EH (cell line): ENCODE measurements at regions not wholly inside any gene's neighbourhood (a gene's known extent, or its start where the extent isn't known, plus 50 kb on each side); places are given as distances from the start of the nearest gene placed in this dataset.

ENCODE experiments used
- DNase-seq: peaks from one replicate; pipeline ENCODE4 v3.0.0-alpha.2; 2015; ENCODE audit warnings: low read depth

DNA sequence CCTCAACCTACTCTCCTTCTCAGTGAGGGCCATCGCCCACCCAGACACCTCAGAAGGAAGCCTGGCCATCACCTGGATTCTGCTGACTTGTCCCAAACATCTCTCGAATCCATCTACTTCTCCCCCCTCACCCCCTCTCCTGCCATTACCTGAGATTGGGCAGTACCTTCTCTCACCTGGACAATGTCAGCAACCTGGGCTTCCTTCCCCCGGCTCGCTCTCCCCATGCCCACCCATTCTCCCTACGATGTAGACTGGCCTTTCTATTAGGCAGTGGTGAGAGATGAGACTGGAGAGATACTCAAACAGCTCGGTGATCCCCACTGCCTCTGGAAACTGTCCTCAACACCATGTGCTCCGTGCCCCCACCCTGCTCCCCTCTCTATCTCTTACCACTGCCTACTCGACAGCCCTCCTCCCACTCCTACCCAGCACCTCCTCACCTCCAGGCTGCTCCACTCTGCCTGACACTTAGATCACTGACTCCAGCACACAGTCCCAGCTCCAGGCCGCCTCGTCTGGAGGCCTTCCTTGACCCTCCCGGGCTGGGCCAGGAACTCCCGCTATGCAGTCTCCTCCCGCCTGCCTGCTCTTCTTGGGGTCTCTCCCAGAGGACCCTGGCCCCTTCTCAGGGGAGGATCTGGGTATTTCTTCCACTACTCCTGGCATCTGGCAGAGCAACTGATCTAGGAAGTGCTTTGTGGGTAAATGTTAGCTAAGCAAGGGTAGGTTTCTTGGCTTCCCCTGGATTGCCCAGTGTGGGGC lies 235.8 kb upstream of the NLRP1 start:
- DNase-seq: no peak

DNA sequence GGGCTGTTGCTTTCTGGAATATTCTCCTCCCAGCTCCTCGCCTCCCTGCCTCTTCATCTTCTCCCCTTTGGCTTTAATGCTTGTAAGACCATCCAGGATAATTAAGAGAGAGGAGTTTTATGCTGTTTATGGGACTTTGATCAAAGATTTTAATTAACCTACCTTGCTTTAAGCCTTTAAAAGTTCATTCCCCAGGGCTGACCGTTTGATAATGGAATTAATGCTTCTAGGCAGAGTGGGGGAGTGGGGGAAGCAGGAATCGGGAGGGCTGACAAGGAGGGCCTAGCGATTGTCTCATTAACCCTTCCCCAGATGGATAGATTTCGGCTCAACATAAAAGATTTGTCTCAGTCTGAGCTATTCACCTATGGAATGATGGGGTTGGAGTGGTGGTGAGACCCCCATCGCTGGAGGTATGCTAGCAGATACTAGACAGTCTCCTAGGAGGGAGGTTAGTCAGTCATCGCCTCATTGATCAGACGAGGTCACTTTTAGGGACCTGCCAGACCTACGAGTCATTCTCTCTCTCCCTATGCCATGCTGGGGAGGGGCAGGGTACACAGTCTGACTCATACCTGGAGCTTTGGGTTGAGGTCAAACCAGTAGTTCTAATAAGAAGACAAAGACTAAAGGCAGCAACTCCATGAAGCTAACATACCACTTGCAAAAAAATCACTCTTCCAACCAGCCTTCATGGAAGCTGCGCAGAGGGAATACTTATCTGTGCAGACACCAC lies 236.6 kb upstream of the NLRP1 start:
- peak; percentile 56 for DNase-seq

GRCh38 chr17:5821803-5822202 lies 237.5 kb upstream of the NLRP1 start:
- DNase-seq: peak; percentile 17

DNA sequence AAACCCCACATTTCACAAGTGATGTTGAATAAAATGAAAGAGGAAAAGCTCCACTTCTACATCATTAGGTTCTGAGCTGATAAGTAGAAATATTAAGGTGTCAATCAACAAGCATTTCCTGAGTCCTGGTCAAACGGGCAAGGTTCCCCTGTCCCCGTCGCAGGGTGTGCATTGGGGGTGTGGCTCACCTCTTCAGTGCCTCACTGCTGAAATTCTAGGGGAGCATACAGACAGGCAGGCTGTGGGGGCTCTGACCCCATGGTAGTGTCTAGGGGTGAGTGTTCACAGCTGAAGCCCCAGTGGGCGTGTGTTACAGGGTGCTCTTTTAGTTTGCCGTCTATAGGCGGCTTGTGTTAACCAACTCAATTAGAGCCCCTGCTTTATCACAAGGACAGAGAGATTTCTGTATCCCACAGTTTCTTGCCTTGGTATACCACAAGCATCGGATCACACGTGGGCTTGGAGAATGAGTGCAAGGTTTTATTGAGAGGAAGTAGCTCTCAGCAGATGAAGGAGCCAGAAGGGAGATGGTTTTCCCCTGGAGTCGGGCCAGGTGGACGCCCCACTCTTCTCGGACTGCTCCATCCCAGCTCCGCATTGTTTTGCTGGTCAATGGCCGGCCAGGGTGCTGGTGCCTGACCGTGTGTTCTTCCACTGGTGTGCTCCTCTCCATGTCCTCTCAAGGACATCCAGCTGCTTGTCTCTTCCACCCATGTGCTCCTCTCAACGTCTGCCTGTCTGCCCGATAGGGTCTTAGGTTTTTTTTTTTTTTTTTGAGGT lies 238.2 kb upstream of the NLRP1 start:
- no peak for DNase-seq

DNA sequence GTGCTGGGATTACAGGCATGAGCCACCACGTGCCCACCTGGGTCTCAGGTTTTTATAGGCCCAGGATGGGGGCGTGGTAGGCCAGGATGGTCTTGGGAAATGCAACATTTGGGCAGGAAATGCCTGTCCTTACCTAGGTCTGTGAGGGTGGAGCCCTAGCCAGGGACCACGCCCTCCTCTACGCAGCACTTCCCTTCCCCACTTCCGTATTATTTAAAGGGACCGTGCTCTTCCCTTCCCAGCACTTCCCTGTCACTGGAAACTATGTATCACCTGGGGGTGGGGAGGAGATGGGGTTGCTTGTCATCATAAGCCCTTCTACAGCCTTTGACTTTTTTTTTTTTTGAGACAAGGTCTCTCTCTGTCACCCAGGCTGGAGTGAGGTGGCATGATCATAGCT lies 238.9 kb upstream of the NLRP1 start:
- DNase-seq: no peak

DNA sequence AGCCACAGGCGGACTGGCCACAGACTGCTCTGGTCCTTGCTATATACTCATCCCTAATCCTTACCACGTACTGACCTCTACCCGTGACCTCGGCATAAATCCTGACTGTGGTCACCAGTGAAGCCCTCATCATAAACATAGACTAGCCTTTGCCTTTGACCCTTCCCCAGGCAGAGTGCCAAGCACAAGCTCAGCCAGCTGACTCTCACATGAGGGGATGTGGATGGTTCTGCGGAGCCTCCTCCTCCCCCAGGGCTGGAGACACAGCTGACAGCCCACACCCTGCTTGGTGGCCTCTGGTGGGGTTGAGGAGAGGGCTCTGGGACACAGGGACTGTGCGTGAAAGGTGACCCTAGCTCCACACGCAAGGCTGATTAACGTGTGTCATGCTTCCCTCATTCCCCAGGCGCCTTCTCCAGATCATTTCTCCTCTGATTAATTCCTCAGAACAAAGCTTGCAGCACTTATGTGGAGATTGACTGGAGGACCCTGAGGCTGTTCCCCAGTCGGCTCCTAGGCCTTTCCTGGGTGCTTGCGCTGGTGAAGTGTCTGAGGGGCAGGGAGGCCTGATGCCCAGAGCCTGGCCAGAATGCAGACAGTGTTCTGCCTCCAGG lies 241.5 kb upstream of the NLRP1 start:
- peak; percentile 67 for DNase-seq

- DNase-seq: peak; percentile 68
These were observed 242.1 kb upstream of the NLRP1 start for GRCh38 chr17:5826384-5826783.

DNA sequence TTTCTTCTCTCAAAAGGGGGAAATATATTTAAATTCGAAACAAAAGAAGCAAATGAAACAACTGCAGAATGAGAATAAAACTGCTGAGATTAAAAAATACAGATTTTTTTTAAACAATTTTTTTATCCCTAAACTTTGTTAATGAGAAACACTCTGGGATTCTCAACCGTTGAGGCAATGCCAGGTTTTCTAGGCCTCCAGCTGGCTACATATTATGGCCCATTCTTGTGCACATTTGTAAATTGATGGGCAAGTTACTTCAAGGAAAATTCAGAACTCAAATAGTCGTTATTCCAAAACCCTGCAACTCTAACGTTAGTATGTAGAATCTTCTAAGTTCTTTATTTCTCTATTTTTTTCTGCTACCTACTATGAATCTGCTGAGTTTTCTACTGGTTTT lies 239.3 kb upstream of the WSCD1 start:
- DNase-seq: no peak

DNA sequence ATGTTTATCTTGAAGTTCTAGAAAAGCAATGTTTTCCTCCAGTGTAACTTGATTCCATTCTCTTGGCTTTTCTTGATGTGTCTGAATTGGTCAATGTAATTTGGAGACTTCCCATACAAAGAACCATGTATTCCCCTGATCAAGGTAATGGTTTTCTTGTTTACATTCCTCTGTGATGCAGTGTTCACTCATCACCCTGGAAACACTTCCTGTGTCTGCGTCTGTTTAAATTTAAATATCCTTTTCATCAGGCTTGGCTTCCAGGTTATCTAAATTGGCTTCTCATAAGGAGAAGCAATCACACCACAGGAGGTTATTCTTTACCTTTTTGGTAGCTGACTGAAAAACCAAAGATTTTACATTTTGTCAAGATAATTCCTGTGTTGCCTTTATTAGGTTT lies 237.3 kb upstream of the WSCD1 start:
- DNase-seq: peak; percentile 65

DNA sequence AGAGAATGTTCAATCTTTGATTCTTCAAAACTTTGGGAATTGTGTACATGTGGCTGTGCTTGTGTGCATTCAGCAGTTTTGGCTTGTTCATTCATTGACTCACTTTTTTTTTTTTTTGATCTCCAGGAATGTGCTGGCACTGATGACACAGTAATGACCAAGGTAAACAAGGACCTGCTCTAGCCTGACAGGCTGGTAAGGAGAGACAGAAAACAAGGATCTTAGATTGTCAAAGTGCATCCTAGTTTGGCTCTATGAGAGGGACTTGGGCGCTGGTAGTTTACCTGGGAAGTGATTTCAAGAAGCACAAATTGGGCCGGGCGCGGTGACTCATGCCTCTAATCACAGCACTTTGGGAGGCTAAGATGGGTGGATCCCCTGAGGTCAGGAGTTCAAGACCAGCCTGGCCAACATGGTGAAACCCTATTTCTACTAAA lies 233.1 kb upstream of the WSCD1 start:
- peak; percentile 79 for DNase-seq

DNA sequence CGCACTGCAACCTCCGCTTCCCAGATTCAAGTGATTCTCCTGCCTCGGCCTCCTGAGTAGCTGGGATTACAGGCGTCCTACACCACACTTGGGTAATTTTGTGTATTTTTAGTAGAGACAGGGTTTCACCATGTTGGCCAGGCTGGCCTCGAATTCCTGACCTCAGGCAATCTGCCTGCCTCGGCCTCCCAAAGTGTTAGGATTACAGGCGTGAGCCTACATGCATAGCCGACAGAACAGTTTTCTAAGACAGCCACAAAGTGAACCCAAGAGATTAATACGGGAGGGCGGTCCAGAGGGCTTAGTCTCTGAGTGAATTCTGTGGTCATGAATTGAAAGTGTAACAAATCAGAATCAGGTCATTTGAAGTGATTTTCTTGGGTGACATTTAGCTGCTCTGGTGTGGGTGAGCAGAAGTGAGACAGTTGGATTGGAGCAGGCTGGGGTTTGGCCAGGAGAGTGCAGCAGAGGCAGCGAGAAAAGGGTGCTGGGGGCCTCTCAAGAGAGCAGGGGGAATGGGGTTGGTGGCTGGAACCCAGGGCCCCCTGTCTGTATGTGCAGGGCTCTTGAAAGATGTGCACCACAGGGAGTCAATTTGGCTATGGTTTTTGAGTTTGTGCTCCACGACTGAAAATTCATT lies 231.4 kb upstream of the WSCD1 start:
- no peak for DNase-seq

DNA sequence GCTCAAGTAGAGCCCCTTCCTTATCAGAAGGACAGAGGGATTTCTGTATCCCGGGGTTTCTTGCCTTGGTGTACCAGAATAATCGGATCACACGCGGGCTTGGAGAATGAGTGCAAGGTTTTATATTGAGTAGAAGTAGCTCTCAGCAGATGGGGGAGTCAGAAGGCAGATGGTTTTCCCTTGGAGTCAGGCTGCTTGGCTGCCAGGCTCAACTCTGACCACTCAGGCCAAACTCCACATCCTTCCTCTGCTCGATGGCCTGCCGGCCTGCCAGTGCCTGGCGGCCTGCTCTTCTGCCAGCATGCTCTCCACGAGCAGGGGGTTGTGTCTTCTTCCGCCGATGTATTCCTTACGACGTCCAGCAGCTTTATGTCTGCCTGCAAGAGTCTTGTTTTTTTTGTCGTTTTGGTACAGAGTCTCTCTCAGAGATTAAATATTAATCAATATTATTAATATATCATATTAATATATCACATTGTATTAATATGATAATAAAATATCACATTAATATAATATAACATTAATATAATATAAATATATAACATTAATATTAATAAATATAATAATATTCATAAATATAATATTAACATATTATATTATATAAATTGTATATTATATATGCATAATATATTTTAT lies 229.2 kb upstream of the WSCD1 start:
- no peak for DNase-seq

DNA sequence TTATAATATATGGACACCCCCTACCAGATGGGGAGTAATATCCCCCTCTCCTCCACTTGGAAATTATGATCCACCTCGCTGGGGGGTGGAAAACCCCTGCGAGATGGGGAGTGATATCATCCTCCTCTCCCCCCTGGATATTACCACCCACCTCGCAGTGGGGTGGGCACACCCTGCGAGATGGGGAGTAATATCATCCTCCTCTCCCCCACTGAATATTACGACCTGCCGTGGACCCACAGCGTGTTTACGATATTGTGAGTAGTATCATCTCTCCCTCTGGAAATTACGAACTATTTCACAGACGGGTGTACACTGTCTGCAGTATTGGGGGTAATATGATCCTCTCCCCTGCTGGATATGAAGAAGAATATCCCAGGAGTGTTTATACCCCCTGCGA lies 228.3 kb upstream of the WSCD1 start:
- no peak for DNase-seq

DNA sequence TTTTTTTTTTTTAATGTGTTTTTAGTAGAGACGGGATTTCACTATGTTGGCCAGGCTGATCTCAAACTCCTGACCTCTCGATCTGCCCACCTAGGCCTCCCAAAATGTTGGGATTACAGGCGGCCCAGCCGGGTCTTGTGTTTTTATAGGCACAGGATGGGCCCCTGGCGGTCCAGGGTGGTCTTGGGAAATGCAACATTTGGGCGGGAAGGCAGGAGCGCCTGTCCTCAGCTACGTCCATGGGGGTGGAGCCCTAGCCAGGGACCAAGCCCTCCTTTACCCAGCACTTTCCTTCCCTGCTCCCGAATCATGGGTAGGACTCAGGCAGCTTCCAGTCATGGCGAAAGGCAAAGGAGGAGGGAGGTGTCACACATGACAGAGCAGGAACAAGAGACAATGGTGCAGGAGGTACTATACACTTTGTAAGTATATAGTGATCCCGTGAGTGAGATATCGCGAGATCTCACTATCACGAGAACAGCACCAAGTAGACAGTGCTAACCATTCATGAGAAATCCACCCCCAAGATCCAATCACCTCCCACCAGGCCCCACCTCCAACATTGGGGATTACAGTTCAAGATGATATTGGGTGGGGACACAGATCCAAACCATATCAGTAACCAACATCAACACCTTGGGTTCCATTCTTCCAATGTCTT lies 226.7 kb upstream of the WSCD1 start:
- DNase-seq: no peak

DNA sequence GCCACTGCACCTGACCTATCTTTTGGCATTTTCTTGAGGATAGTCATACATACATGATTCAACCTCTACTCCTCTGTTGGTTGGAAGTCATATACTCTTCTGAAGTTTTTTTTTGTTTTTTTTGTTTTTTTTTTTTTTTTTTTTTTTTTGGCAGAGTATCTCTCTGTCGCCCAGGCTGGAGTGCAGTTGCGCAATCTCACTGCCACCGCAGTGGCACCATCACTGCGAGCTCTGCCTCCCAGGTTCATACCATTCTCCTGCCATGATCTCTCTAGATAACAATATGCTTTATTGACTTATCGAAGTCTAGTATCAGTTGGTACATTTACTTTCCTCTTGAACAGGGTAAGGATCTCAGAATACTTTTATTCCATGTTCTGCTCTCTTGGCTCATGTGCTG lies 224.2 kb upstream of the WSCD1 start:
- no peak for DNase-seq

DNA sequence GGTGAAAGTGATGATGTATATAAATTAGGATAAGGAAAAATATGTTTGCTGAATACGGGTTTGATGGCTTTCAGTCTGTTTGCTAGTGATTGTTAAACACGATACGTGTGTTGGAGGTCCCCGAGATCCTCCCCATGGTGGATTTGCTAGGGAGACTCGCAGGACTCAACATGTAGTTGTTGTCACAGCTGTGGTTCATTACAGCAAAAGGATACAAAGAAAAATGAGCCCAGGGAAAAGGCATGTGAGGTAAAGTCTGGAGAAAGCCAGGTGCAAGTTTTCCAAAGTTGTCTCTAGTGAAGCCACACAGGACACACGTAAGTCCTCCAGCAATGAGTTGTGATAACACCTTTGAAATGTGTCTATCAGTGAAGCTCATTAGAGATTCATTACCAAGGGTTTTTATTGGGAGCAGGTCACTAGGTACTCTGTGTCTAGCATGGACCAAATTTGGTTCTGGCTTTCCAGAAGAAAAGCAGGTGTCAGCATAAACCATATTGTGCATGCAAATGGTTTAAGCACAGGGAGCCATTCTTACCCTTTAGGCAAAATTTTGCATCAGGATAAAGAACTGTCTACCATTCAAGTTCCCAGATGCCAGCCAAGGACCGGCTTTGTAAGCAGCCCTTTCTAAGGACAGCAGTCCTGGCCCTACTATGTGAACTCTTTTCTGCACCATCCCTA lies 215.2 kb upstream of the WSCD1 start:
- DNase-seq: no peak

- no peak for DNase-seq
These were observed 208.9 kb upstream of the WSCD1 start for GRCh38 chr17:5861246-5861645.

- DNase-seq: no peak
These were observed 208.3 kb upstream of the WSCD1 start for GRCh38 chr17:5861854-5862253.

DNA sequence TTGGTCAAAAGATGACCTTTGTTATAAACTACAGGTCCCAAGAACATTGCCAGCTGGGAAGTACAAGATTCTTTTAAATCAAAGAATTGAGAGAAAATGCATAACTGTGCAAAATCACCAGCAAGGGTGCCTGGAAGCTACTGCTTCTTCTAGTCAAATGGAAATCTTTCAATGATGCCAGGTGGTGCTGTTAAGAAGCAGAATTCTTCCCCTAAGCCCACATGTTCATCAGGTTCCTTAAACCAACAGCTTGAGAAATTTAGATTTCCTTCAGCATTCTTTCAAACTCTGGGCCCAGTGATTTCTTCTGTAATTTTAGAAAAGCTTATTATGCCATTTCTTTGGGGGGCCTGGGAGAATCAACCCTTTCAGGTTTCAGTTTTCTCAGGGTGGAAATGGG lies 207.8 kb upstream of the WSCD1 start:
- DNase-seq: no peak
